NCI-H510A (cell line): ENCODE measurements at regions not wholly inside any gene's neighbourhood (a gene's known extent, or its start where the extent isn't known, plus 50 kb on each side); places are given as distances from the start of the nearest gene placed in this dataset.

ENCODE experiments used
- DNase-seq: peaks from one replicate; lab custom pipeline; 2025; lab: John Stamatoyannopoulos, UW

- DNase-seq, result no peak
Observed at GRCh38 chrX:7220121-7220520, 72.2 kb upstream of the PUDP start.

- no peak for DNase-seq
Observed at GRCh38 chrX:7219153-7219705, 71.3 kb upstream of the PUDP start.

- DNase-seq, result no peak
Observed at GRCh38 chrX:7218321-7219152, 70.6 kb upstream of the PUDP start.

GRCh38 chrX:7216981-7217587 lies 69.1 kb upstream of the PUDP start:
- DNase-seq, result no peak

- DNase-seq, result no peak
Observed at GRCh38 chrX:7215842-7216241, 67.9 kb upstream of the PUDP start.

GRCh38 chrX:7214251-7214650 lies 66.3 kb upstream of the PUDP start:
- DNase-seq, result no peak

GRCh38 chrX:7205037-7205577 lies 57.2 kb upstream of the PUDP start:
- no peak for DNase-seq

- DNase-seq, result no peak
Observed at GRCh38 chrX:7204619-7205018, 56.7 kb upstream of the PUDP start.

- no peak for DNase-seq
Observed at GRCh38 chrX:7202206-7202605, 54.3 kb upstream of the PUDP start.

GRCh38 chrX:7201496-7201895 lies 53.5 kb upstream of the PUDP start:
- DNase-seq, result no peak

- no peak for DNase-seq
Observed at GRCh38 chrX:7198499-7198898, 50.5 kb upstream of the PUDP start.
